Karpas-422 (cell line): ENCODE measurements at regions not wholly inside any gene's neighbourhood (a gene's known extent, or its start where the extent isn't known, plus 50 kb on each side); places are given as distances from the start of the nearest gene placed in this dataset.

Experiments used
- DNase-seq: peaks from one replicate; pipeline ENCODE4 v3.0.0-alpha.2; 2015
- H2AFZ ChIP-seq: fragments of 200-600 bp; sonication (generic); 2 replicates; pipeline ENCODE4 v1.6.1; 2014; ENCODE audit warnings: antibody characterized with exemption, low read length, mixed read lengths
- H3K27ac ChIP-seq: fragments of 200-600 bp; sonication (generic); 2 replicates; pipeline ENCODE4 v1.5.1; 2014; ENCODE audit warnings: mild to moderate bottlenecking, low read length, moderate library complexity
- H3K27me3 ChIP-seq: fragments of 200-600 bp; sonication (generic); 2 replicates; pipeline ENCODE4 v1.6.1; 2014; ENCODE audit warnings: low read length, mixed read lengths
- H3K36me3 ChIP-seq: fragments of 200-600 bp; sonication (generic); 2 replicates; pipeline ENCODE4 v1.6.1; 2014; ENCODE audit warnings: low read length, mixed read lengths; ENCODE audit not compliant: insufficient read depth
- H3K4me1 ChIP-seq: fragments of 200-600 bp; sonication (generic); 2 replicates; pipeline ENCODE4 v1.6.1; 2014; ENCODE audit warnings: mild to moderate bottlenecking, low read length, mixed read lengths
- H3K4me2 ChIP-seq: fragments of 200-600 bp; sonication (generic); 2 replicates; pipeline ENCODE4 v1.6.1; 2014; ENCODE audit warnings: low read length, low read depth, mild to moderate bottlenecking; ENCODE audit not compliant: poor library complexity, severe bottlenecking
- H3K4me3 ChIP-seq: fragments of 200-600 bp; sonication (generic); 2 replicates; pipeline ENCODE4 v1.5.1; 2014; ENCODE audit warnings: mild to moderate bottlenecking, antibody characterized with exemption, low read length, mixed read lengths
- H3K79me2 ChIP-seq: fragments of 200-600 bp; sonication (generic); 2 replicates; pipeline ENCODE4 v1.6.1; 2014; ENCODE audit warnings: mild to moderate bottlenecking, low read length, mixed read lengths
- H3K9ac ChIP-seq: fragments of 200-600 bp; sonication (generic); 2 replicates; pipeline ENCODE4 v1.6.0; 2014; ENCODE audit warnings: low read length
- H3K9me2 ChIP-seq: fragments of 200-600 bp; sonication (generic), shearing (Covaris generic); replicated peaks from 2 replicates; pipeline ENCODE4 v1.6.0; 2014; ENCODE audit warnings: mild to moderate bottlenecking, low read length, moderate library complexity; ENCODE audit not compliant: insufficient read depth
- H3K9me3 ChIP-seq: fragments of 300-700, 200-600 bp; sonication (generic); 2 replicates; pipeline ENCODE4 v1.6.1; 2014; ENCODE audit warnings: low read length, mixed read lengths
- H4K20me1 ChIP-seq: fragments of 200-600 bp; sonication (generic); 2 replicates; pipeline ENCODE4 v1.6.1; 2014; ENCODE audit warnings: mild to moderate bottlenecking, antibody characterized with exemption, low read length, low read depth; ENCODE audit not compliant: insufficient read depth

GRCh38 chr1:163863731-163864130 is 542.0 kb downstream of the NUF2 start:
- no peaks in the 10 kb centered on the region for H3K9me3 ChIP-seq
- DNase-seq, result no peak
- H3K79me2 ChIP-seq, result no peaks in the 10 kb centered on the region
- no peaks in the 10 kb centered on the region for H3K9me2 ChIP-seq
- H3K4me3 ChIP-seq, result no peak overlapping the region
- no peaks in the 10 kb centered on the region for H3K36me3 ChIP-seq
- no peak overlapping the region for H3K9ac ChIP-seq
- no peak overlapping the region for H2AFZ ChIP-seq
- H3K4me1 ChIP-seq, result no peaks in the 10 kb centered on the region
- H3K27me3 ChIP-seq, result no peaks in the 10 kb centered on the region
- no peak overlapping the region for H3K4me2 ChIP-seq
- H4K20me1 ChIP-seq, result no peaks in the 10 kb centered on the region
- H3K27ac ChIP-seq, result no peak overlapping the region

- H3K9me2 ChIP-seq, result no peaks in the 10 kb centered on the region
- no peaks in the 10 kb centered on the region for H3K79me2 ChIP-seq
- H3K27ac ChIP-seq, result no peak overlapping the region
- H3K4me2 ChIP-seq, result no peak overlapping the region
- H3K9me3 ChIP-seq, result no peaks in the 10 kb centered on the region
- no peaks in the 10 kb centered on the region for H3K4me1 ChIP-seq
- H2AFZ ChIP-seq, result no peak overlapping the region
- H3K9ac ChIP-seq, result no peak overlapping the region
- H3K4me3 ChIP-seq, result no peak overlapping the region
- no peaks in the 10 kb centered on the region for H3K36me3 ChIP-seq
- no peaks in the 10 kb centered on the region for H4K20me1 ChIP-seq
- no peaks in the 10 kb centered on the region for H3K27me3 ChIP-seq
- no peak for DNase-seq
Measured at GRCh38 chr1:163864207-163864606, 542.5 kb downstream of the NUF2 start.

- Histone ChIP-seq H3K79me2 (no peaks in the 10 kb centered on the region), H3K9me3 (no peaks in the 10 kb centered on the region), H3K4me3 (no peak overlapping the region), H3K27me3 (no peaks in the 10 kb centered on the region), H3K9ac (no peak overlapping the region), H3K9me2 (no peaks in the 10 kb centered on the region), H2AFZ (no peak overlapping the region), H3K4me2 (no peak overlapping the region), H3K27ac (no peak overlapping the region), H4K20me1 (no peaks in the 10 kb centered on the region), H3K4me1 (no peaks in the 10 kb centered on the region), H3K36me3 (no peaks in the 10 kb centered on the region)
- DNase-seq, result no peak
Measured at GRCh38 chr1:163866564-163866963, 544.8 kb downstream of the NUF2 start.

GRCh38 chr1:163870666-163871065 is 548.9 kb downstream of the NUF2 start:
- H3K4me3 ChIP-seq, result no peak overlapping the region
- H3K27me3 ChIP-seq, result no peaks in the 10 kb centered on the region
- H3K9me3 ChIP-seq, result no peaks in the 10 kb centered on the region
- no peaks in the 10 kb centered on the region for H3K9me2 ChIP-seq
- H3K79me2 ChIP-seq, result no peaks in the 10 kb centered on the region
- no peaks in the 10 kb centered on the region for H3K36me3 ChIP-seq
- no peaks in the 10 kb centered on the region for H4K20me1 ChIP-seq
- no peak overlapping the region for H3K4me2 ChIP-seq
- DNase-seq, result no peak
- H3K9ac ChIP-seq, result no peak overlapping the region
- no peak overlapping the region for H3K27ac ChIP-seq
- no peak overlapping the region for H2AFZ ChIP-seq
- H3K4me1 ChIP-seq, result no peaks in the 10 kb centered on the region

GRCh38 chr1:163872067-163872466 is 550.3 kb downstream of the NUF2 start:
- no peak overlapping the region for H3K4me2 ChIP-seq
- no peaks in the 10 kb centered on the region for H3K27me3 ChIP-seq
- H2AFZ ChIP-seq, result no peak overlapping the region
- DNase-seq, result no peak
- no peak overlapping the region for H3K27ac ChIP-seq
- no peak overlapping the region for H3K4me3 ChIP-seq
- H3K79me2 ChIP-seq, result no peaks in the 10 kb centered on the region
- no peaks in the 10 kb centered on the region for H3K9me3 ChIP-seq
- no peak overlapping the region for H3K9ac ChIP-seq
- H4K20me1 ChIP-seq, result no peaks in the 10 kb centered on the region
- no peaks in the 10 kb centered on the region for H3K4me1 ChIP-seq
- no peaks in the 10 kb centered on the region for H3K9me2 ChIP-seq
- H3K36me3 ChIP-seq, result no peaks in the 10 kb centered on the region

- DNase-seq, result no peak
- Histone ChIP-seq H3K27me3 (no peaks in the 10 kb centered on the region), H3K9ac (no peak overlapping the region), H3K4me1 (no peaks in the 10 kb centered on the region), H4K20me1 (no peaks in the 10 kb centered on the region), H3K9me3 (no peaks in the 10 kb centered on the region), H2AFZ (no peak overlapping the region), H3K4me2 (no peak overlapping the region), H3K27ac (no peak overlapping the region), H3K4me3 (no peak overlapping the region), H3K9me2 (no peaks in the 10 kb centered on the region), H3K79me2 (no peaks in the 10 kb centered on the region), H3K36me3 (no peaks in the 10 kb centered on the region)
Measured at GRCh38 chr1:163874070-163874469, 552.3 kb downstream of the NUF2 start.

- Histone ChIP-seq H3K9me2 (no peaks in the 10 kb centered on the region), H4K20me1 (no peaks in the 10 kb centered on the region), H3K27me3 (no peaks in the 10 kb centered on the region), H3K4me2 (no peak overlapping the region), H3K79me2 (no peaks in the 10 kb centered on the region), H3K9me3 (no peaks in the 10 kb centered on the region), H3K27ac (no peak overlapping the region), H3K36me3 (no peaks in the 10 kb centered on the region), H3K4me3 (no peak overlapping the region), H3K9ac (no peak overlapping the region), H2AFZ (no peak overlapping the region), H3K4me1 (no peaks in the 10 kb centered on the region)
- DNase-seq, result no peak
Measured at GRCh38 chr1:163875200-163875926, 553.6 kb downstream of the NUF2 start.

GRCh38 chr1:163875927-163876320 is 554.2 kb downstream of the NUF2 start:
- no peak overlapping the region for H2AFZ ChIP-seq
- no peak overlapping the region for H3K4me2 ChIP-seq
- H4K20me1 ChIP-seq, result no peaks in the 10 kb centered on the region
- H3K9me2 ChIP-seq, result no peaks in the 10 kb centered on the region
- H3K4me1 ChIP-seq, result no peaks in the 10 kb centered on the region
- H3K27me3 ChIP-seq, result no peaks in the 10 kb centered on the region
- H3K79me2 ChIP-seq, result no peaks in the 10 kb centered on the region
- no peaks in the 10 kb centered on the region for H3K36me3 ChIP-seq
- H3K4me3 ChIP-seq, result no peak overlapping the region
- H3K9ac ChIP-seq, result no peak overlapping the region
- H3K9me3 ChIP-seq, result no peaks in the 10 kb centered on the region
- DNase-seq, result no peak
- no peak overlapping the region for H3K27ac ChIP-seq
